ENCODE measurements at regions not wholly inside any gene's neighbourhood (a gene's known extent, or its start where the extent isn't known, plus 50 kb on each side); places are given as distances from the start of the nearest gene placed in this dataset.

GRCh38 chr1:181264821-181265220 lies 176.3 kb downstream of the IER5 start:
- intact Hi-C loops (cut with micrococcal nuclease), result no loop called here
- no peak overlapping the region for H3K4me3 Mint-ChIP-seq
- no peaks in the 10 kb centered on the region for H3K9me3 Mint-ChIP-seq
- peaks cover 14% of the 10 kb centered on the region for H3K27me3 Mint-ChIP-seq
- H3K4me1 Mint-ChIP-seq (ENCODE audit: low read depth), result no peaks in the 10 kb centered on the region
- H3K36me3 Mint-ChIP-seq (ENCODE audit: low read depth), result no peaks in the 10 kb centered on the region
- no peak overlapping the region for H3K27ac Mint-ChIP-seq

DNA sequence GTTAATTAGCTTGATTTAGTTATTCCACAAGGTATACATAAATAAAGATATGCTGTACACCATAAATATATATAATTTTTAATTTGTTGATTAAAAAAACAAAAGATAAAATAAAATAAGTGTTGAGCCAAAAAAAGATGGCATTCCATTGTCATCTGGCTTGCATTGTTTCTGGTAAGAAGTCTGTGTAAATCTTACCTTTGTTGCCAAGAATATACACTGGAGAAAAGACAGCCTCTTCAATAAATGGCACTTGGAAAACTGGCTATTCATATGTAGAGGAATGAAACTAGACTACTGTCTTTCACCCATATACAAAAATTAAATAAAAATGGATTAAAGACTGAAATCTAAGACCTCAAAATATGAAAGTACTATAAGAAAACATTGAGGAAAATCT lies 196.5 kb downstream of the IER5 start:
- H3K36me3 Mint-ChIP-seq (ENCODE audit: low read depth), result no peaks in the 10 kb centered on the region

DNA sequence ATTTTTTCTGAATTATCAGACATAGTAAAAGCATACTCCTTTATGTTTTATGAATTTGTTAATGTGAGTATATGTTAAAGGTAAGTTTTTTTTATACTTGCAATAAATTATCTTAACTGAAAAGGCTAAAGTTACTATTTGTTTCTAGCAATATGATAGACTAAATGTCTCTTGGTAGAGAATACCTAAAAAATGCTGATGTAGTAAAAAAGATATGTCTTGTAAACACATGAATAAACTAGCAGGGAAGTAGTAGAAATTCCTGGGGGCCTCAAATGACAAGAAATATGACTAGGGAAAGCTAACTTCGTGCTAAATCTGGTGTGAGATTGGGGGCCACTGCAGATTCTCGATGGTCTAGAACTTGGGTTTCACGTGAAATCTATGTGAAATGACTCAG lies 188.1 kb upstream of the CACNA1E start:
- intact Hi-C loops (cut with micrococcal nuclease), result no loop called here
- Mint-ChIP-seq H3K27me3 (peaks cover 17% of the 10 kb centered on the region), H3K4me1 (ENCODE audit: low read depth) (no peaks in the 10 kb centered on the region), H3K9me3 (no peaks in the 10 kb centered on the region), H3K27ac (no peak overlapping the region), H3K36me3 (ENCODE audit: low read depth) (no peaks in the 10 kb centered on the region), H3K4me3 (no peak overlapping the region)

More for the DNA sequence above, 196.5 kb downstream of the IER5 start:
- Mint-ChIP-seq H3K9me3 (peaks cover 46% of the 10 kb centered on the region), H3K4me3 (no peak overlapping the region), H3K4me1 (ENCODE audit: low read depth) (no peaks in the 10 kb centered on the region), H3K27me3 (peaks cover 4% of the 10 kb centered on the region), H3K27ac (no peak overlapping the region)
- intact Hi-C loops (cut with micrococcal nuclease), result no loop called here

- H3K36me3 Mint-ChIP-seq (ENCODE audit: low read depth), result no peaks in the 10 kb centered on the region
- H3K27ac Mint-ChIP-seq, result no peak overlapping the region
- peaks cover 15% of the 10 kb centered on the region for H3K27me3 Mint-ChIP-seq
- H3K9me3 Mint-ChIP-seq, result no peaks in the 10 kb centered on the region
- no peak overlapping the region for H3K4me3 Mint-ChIP-seq
- H3K4me1 Mint-ChIP-seq (ENCODE audit: low read depth), result no peaks in the 10 kb centered on the region
- intact Hi-C loops (cut with micrococcal nuclease), result no loop called here
Observed at GRCh38 chr1:181296180-181296579, 187.1 kb upstream of the CACNA1E start.

- intact Hi-C loops (cut with micrococcal nuclease), result no loop called here
- H3K36me3 Mint-ChIP-seq (ENCODE audit: low read depth), result no peaks in the 10 kb centered on the region
- H3K27me3 Mint-ChIP-seq, result peaks cover 15% of the 10 kb centered on the region
- no peak overlapping the region for H3K27ac Mint-ChIP-seq
- H3K4me3 Mint-ChIP-seq, result no peak overlapping the region
- H3K4me1 Mint-ChIP-seq (ENCODE audit: low read depth), result no peaks in the 10 kb centered on the region
- no peaks in the 10 kb centered on the region for H3K9me3 Mint-ChIP-seq
Observed at GRCh38 chr1:181308098-181308497, 175.2 kb upstream of the CACNA1E start.

GRCh38 chr1:181310560-181310959 lies 172.8 kb upstream of the CACNA1E start:
- Mint-ChIP-seq H3K27me3 (peaks cover 27% of the 10 kb centered on the region), H3K36me3 (ENCODE audit: low read depth) (no peaks in the 10 kb centered on the region), H3K9me3 (no peaks in the 10 kb centered on the region), H3K4me1 (ENCODE audit: low read depth) (peaks cover 6% of the 10 kb centered on the region), H3K4me3 (no peak overlapping the region), H3K27ac (no peak overlapping the region)
- intact Hi-C loops (cut with micrococcal nuclease), result no loop called here

DNA sequence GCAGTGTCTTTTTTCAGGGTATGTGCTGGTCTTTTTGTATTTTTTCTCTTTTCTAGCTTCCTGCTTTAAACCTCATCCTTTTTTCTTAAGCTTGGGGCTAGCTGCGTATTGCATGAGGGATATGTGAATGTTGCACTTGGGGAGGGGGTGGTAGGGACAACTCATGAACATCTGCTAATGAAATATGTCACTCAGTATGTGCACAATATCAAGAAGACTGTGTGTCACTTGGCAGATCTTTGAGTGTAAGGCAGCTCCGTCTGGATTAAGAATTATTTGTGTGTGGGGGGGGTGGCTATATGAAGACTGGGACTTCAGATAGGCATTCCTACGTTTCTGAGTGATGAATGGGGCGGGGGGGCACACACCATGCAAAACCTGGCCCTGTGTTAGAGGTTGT lies 170.4 kb upstream of the CACNA1E start:
- Mint-ChIP-seq H3K4me3 (no peak overlapping the region), H3K36me3 (ENCODE audit: low read depth) (no peaks in the 10 kb centered on the region), H3K27ac (no peak overlapping the region), H3K9me3 (no peaks in the 10 kb centered on the region), H3K27me3 (peaks cover 49% of the 10 kb centered on the region), H3K4me1 (ENCODE audit: low read depth) (peaks cover 15% of the 10 kb centered on the region)
- intact Hi-C loops (cut with micrococcal nuclease), result no loop called here

- H3K9me3 Mint-ChIP-seq, result no peaks in the 10 kb centered on the region
- peaks cover 54% of the 10 kb centered on the region for H3K27me3 Mint-ChIP-seq
- intact Hi-C loops (cut with micrococcal nuclease), result no loop called here
- H3K36me3 Mint-ChIP-seq (ENCODE audit: low read depth), result no peaks in the 10 kb centered on the region
- no peak overlapping the region for H3K27ac Mint-ChIP-seq
- H3K4me1 Mint-ChIP-seq (ENCODE audit: low read depth), result peaks cover 20% of the 10 kb centered on the region
- no peak overlapping the region for H3K4me3 Mint-ChIP-seq
Observed at GRCh38 chr1:181313466-181313865, 169.9 kb upstream of the CACNA1E start.

DNA sequence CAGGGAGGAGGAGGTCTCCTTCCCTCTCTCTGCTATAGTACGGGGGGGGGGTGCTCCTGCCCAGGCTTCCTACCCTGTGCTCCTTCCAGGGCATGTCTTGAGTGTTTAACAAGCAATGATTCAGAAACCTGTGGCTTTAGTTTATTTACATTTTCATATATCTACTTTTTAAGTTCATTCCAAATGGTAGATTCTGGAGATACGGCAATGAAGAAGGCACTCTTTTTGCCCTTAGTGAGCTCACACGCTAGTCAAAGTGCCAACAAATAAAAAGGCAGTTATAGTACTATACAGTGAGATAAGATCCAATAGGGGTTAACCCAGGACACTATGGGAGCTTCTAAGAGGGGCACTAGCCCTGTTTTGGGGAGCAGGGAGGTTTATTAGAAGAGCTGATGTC lies 169.3 kb upstream of the CACNA1E start:
- H3K9me3 Mint-ChIP-seq, result no peaks in the 10 kb centered on the region
- H3K36me3 Mint-ChIP-seq (ENCODE audit: low read depth), result no peaks in the 10 kb centered on the region
- H3K4me1 Mint-ChIP-seq (ENCODE audit: low read depth), result peaks cover 22% of the 10 kb centered on the region
- no peak overlapping the region for H3K4me3 Mint-ChIP-seq
- peaks cover 60% of the 10 kb centered on the region for H3K27me3 Mint-ChIP-seq
- intact Hi-C loops (cut with micrococcal nuclease), result no loop called here
- no peak overlapping the region for H3K27ac Mint-ChIP-seq

- Mint-ChIP-seq H3K4me1 (ENCODE audit: low read depth) (peaks cover 22% of the 10 kb centered on the region), H3K4me3 (no peak overlapping the region), H3K9me3 (no peaks in the 10 kb centered on the region), H3K27ac (no peak overlapping the region), H3K27me3 (peaks cover 66% of the 10 kb centered on the region), H3K36me3 (ENCODE audit: low read depth) (no peaks in the 10 kb centered on the region)
- intact Hi-C loops (cut with micrococcal nuclease), result no loop called here
Observed at GRCh38 chr1:181314959-181315358, 168.4 kb upstream of the CACNA1E start.

GRCh38 chr1:181317261-181317930 lies 165.9 kb upstream of the CACNA1E start:
- Mint-ChIP-seq H3K9me3 (no peaks in the 10 kb centered on the region), H3K36me3 (ENCODE audit: low read depth) (no peaks in the 10 kb centered on the region), H3K4me1 (ENCODE audit: low read depth) (peaks cover 22% of the 10 kb centered on the region), H3K27ac (no peak overlapping the region), H3K27me3 (peaks cover 76% of the 10 kb centered on the region), H3K4me3 (no peak overlapping the region)
- intact Hi-C loops (cut with micrococcal nuclease), result no loop called here

DNA sequence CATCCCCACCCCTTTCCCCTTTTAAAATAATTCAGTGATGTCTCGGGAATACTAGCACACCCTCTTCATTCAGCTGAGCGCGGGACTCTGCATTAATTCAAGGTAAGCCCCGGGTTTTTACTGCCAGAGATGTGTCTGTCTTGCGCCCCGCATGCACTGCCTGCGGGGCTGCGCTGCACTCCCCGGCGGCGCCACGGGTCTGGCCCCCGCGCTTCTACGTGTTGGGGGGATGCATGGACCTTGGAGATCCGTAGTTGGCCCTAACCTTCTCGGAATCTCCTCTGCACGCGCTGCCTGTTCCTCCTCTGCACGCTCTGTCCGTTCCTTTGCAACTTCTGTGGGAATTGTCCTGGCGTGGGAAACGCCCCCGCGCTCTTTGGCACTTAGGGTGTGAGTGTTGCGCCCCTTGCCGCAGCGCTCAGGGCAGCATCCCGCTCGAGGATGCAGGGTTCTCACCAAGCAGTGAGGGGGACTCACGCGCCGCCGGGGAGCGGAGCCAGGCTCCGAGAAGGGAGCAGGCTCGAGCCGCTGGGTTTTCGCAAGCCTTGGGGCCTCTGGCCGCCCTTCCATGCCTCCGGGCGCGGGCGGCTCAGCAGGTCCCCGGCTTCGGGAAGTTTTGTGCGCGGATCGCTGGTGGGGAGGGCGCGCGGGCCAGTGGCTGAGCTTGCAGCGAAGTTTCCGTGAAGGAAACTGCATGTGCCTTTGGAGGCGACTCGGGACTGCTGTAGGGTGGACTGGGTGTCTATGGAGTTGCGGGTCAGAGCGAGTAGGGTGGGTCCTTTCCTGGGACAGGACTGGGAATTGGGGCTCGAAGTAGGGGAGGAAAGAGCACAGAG lies 165.1 kb upstream of the CACNA1E start:
- Mint-ChIP-seq H3K27me3 (peaks cover 69% of the 10 kb centered on the region), H3K9me3 (no peaks in the 10 kb centered on the region), H3K36me3 (ENCODE audit: low read depth) (no peaks in the 10 kb centered on the region), H3K4me3 (no peak overlapping the region), H3K27ac (no peak overlapping the region), H3K4me1 (ENCODE audit: low read depth) (peaks cover 22% of the 10 kb centered on the region)
- intact Hi-C loops (cut with micrococcal nuclease), result no loop called here

DNA sequence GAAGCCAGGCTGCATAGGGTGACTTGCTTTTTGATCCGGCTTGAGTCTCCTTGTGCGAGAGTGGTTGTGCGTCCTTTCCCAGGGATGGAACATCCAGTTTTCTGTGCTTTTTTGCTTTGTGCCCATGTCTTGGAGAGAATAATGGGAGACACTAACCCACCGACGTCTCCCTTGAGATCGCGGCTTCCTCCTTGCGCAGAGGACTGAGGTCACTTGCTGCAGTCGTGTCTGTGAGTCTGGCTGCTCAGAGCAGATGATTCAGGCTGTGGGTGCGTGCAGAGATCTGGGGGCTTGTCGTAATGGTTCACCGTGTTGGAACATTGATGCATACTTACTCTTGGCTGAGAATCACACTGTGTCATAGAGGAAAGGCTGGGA lies 164.5 kb upstream of the CACNA1E start:
- Mint-ChIP-seq H3K4me3 (no peak overlapping the region), H3K27ac (no peak overlapping the region), H3K4me1 (ENCODE audit: low read depth) (peaks cover 22% of the 10 kb centered on the region), H3K9me3 (no peaks in the 10 kb centered on the region), H3K36me3 (ENCODE audit: low read depth) (no peaks in the 10 kb centered on the region), H3K27me3 (peaks cover 70% of the 10 kb centered on the region)
- intact Hi-C loops (cut with micrococcal nuclease), result no loop called here

DNA sequence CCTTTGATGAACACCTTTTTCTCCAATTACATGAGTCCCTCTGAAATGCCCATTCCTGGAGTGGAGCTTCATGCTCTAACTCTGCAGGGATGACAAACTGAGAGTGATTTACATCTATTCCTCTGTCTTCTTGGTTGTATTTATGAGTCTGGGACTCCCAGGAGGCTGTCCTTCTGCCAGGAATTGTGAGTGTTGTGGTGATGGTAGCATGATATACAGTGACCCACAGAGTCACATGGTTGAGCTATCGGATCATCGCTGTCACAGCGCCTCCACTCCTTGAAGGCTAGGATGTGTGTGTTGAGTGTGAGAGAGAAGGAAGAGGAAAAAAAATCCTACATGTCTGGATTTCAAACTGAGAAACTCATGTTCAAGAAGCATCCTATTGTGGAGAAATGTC lies 163.4 kb upstream of the CACNA1E start:
- Mint-ChIP-seq H3K9me3 (no peaks in the 10 kb centered on the region), H3K4me1 (ENCODE audit: low read depth) (peaks cover 17% of the 10 kb centered on the region), H3K36me3 (ENCODE audit: low read depth) (no peaks in the 10 kb centered on the region), H3K4me3 (no peak overlapping the region), H3K27me3 (peaks cover 66% of the 10 kb centered on the region), H3K27ac (no peak overlapping the region)
- intact Hi-C loops (cut with micrococcal nuclease), result no loop called here
